NCI-H446 treated with DMSO at 0.1 percent for 48 hours (cell line): ENCODE measurements at regions not wholly inside any gene's neighbourhood (a gene's known extent, or its start where the extent isn't known, plus 50 kb on each side); places are given as distances from the start of the nearest gene placed in this dataset.

Experiments used
- DNase-seq: peaks from one replicate; lab custom pipeline; 2025; lab: John Stamatoyannopoulos, UW

DNA sequence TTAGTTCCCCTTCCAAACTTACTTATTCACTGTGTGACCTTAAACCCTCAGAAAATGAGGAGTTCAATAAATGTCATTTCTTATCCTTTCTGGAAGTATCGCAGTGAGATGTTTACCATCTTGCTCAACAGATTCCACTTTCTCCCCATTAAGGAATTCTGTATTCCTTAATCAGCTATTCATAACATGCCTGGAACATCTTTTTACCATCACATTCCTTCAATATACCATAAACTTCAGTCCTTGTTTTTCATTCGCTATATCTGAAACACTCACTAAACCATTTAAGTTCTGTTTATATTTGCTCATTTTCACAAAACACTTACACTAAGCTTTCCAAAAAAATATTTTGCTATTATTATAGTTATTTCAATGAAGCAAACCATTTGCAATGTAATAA lies 1158.6 kb downstream of the CDH12 start:
- no peak for DNase-seq

- no peak for DNase-seq
Measured at GRCh38 chr5:21693591-21693990, 1159.6 kb downstream of the CDH12 start.

DNA sequence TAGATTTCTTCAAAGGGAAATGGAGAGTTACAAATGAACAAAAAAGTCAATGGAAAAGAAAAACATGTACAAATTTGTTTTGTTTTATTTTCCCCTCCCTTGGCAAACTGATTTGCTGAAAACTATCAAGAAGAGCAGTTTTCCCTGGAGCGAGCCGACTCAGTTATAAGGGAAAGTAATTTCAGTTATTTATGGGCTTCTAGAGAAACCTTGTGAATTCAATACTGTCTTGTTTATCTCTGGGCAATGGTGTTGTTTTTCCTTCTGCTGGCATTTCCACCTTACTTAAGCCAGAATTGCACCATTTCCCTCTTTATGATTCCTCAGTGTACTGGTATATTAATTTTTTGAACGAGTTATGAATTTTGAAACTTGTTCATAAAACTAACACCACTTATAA lies 1163.6 kb downstream of the CDH12 start:
- DNase-seq, result no peak

GRCh38 chr5:21688655-21689054 lies 1164.5 kb downstream of the CDH12 start:
- no peak for DNase-seq

GRCh38 chr5:21687621-21688020 lies 1165.5 kb downstream of the CDH12 start:
- no peak for DNase-seq

DNA sequence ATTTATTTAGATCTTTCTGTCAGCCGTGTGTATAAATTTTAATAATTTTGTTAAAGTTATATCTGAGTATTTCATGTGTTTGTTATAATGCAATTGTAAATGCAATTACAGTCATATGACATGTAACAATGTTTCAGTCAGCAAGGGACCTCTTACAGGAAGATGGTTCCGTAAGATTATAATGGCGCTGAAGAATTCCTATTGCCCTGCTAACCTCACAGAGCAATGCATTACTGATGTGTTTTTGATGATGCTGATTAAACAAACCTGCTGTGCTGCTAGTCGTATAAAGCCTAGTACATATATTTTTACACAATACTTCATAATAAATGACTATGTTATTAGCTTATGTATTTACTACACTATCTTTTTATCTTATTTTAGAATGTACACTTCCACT lies 1166.4 kb downstream of the CDH12 start:
- no peak for DNase-seq

- no peak for DNase-seq
Measured at GRCh38 chr5:21685522-21685921, 1167.6 kb downstream of the CDH12 start.

- no peak for DNase-seq
Measured at GRCh38 chr5:21684992-21685391, 1168.2 kb downstream of the CDH12 start.

DNA sequence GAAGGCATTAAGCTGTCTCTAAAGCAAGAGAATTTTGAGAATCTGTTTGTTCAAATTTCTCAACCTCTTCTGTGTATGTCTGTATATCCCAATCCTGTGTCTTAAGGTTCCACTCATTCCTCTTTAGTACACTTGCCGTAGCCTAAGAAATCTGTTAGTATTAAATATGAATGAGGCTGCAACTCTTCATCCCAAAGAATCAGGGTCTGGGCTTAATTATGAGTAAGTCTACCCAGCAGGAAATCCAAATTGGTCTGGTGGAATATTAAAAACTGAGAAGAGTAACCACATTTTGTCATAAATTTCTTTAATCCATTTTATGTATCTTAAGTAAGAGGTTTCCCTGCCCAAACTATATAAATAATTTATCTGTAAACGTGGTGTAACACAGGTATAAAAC lies 1171.2 kb downstream of the CDH12 start:
- no peak for DNase-seq

DNA sequence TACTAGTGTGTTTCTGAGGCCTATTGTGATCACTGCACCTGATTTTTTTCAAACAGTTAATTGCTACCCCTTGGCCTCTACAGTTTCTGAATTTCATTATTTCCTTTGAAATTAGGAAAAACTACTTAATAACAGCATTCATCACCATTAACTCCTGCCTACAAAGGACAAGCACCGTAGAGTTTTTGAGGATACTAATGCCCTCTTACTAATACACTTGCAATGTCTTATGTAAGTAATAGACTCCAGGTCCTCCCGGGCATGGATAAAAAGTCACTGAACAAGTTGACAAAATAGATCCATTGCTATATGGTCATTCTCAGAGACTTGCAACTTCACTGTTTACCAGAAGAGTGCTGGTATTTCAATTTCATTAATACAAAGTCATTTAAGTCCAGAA lies 1172.5 kb downstream of the CDH12 start:
- DNase-seq, result no peak

- peak; percentile 66 for DNase-seq
Measured at GRCh38 chr5:21680196-21680595, 1172.9 kb downstream of the CDH12 start.

DNA sequence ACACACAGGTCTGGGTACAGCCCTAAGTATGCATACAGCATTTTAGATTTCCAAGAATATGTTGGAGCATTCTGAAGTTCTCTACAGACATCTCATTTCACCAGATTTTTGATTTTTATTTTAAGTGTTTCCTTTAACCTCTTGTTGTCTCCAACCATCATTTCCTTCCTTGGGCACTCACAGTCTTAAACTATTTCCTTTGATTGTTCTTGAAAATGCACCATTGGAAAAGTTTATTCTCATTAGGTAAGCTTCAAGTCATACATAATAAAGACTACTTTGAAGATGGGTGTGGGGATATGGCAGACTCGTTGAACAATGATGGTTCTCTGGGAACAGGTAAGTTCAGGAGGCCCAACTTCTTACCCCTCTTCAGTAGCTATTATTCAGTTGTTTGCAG lies 1174.6 kb downstream of the CDH12 start:
- no peak for DNase-seq

DNA sequence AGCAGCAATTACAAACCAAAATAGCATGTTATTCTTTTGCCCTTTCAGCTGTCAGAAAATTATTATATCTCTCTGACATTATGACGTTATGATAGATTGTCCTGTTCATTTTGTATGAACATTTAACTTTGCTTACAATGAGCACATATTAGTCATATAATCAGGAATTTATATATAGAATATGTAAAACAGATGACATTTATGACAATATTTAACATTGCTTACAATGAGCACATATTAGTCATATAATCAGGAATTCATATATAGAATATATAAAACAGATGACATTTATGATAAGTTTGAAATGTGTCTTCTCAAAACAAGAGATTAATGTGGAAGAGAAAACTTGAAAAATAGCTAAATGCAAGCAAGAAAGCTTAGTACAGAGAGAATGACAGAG lies 1180.2 kb downstream of the CDH12 start:
- DNase-seq, result no peak

GRCh38 chr5:21672360-21672759 lies 1180.8 kb downstream of the CDH12 start:
- no peak for DNase-seq

- no peak for DNase-seq
Measured at GRCh38 chr5:21665524-21665923, 1187.6 kb downstream of the CDH12 start.

- no peak for DNase-seq
Measured at GRCh38 chr5:21663082-21663481, 1190.1 kb downstream of the CDH12 start.

DNA sequence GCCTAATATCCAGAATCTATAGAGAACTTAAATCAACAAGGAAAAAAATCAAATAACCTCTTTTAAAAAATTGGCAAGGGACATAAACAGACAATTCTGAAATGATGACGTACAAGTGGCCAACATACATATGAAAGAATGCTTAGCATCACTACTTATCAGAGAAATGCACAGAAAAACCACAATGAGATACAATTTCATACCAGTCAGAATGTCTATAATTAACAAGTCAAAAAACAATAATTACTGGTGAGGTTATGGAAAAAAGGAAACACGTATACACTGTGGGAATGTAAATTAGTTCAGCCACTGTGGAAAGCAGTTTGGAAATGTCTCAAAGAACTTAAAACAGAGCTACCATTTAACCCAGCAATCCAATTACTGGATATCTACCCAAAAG lies 1192.0 kb downstream of the CDH12 start:
- DNase-seq, result no peak

GRCh38 chr5:21654556-21654955 lies 1198.6 kb downstream of the CDH12 start:
- DNase-seq, result no peak

DNA sequence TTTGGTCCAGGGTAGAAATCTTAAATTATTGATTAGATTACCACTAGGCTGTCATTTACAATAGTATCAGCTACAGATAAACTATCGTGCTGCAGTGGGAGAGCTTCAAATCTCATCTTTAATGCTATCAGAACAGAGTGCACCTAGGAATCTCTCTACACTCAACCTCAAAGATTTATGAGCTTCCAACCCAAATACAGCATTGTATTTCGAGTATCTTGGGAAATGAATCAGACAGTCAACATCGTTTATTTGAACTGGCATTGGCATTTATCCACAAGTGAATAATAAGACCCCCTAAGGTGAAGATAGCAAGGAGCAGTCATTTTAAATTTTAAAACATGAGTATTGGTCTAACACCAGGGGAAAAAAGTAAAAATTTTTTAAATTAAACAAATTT lies 1203.2 kb downstream of the CDH12 start:
- peak; percentile 30 for DNase-seq

DNA sequence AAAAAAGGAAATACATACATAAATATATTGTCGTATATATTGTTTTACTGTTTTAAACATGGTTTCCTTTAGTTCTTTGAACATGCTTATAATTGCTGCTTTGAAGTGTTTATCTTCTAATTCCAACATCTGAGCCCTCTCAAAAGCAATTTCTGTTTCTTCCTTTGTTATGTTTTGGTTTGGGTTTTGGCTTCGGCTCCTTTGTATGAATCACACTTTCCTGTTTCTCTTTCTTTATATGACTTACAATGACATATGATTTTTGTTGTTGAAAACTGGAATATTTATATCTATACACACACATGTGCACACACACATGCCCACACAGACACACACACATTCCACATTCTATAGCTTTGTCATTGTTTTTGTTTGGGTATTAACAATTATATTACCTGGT lies 1206.7 kb downstream of the CDH12 start:
- DNase-seq, result no peak

DNA sequence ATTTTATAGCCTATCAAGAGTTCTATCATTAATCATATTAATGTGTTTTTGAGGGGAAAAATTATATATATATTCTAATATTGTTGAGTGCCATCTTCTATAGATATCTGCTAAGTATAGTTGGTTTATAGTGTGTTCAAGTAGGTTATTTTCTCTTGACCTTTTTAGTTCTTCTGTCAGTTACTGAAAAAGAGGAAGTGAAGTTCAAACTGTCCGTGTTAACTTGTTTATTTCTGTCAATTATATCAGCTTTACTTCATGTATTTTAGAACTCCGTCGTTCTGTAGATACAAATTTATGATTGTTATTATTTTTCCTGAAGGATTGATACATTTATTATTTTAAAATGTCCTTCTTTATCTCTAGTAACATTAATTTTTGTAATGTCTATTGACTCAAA lies 1209.1 kb downstream of the CDH12 start:
- no peak for DNase-seq

DNA sequence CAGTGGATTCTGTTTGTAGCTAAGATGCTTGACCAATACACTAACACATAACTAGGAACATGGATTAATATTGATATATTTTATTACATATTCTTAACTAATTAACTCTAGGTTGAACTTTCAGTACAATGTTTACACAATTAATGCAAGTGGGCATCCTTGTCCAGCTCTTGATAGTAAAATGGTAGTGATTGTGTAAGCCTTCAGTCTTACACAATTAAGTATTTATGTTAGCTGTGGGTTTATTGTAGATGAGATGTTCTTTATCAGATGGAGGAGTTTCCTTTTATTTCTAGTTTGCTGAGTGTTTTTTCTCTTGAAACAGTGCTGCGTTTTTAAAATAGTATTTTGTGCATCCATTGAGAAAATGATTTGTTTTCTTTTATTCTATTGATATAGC lies 1210.8 kb downstream of the CDH12 start:
- no peak for DNase-seq

DNA sequence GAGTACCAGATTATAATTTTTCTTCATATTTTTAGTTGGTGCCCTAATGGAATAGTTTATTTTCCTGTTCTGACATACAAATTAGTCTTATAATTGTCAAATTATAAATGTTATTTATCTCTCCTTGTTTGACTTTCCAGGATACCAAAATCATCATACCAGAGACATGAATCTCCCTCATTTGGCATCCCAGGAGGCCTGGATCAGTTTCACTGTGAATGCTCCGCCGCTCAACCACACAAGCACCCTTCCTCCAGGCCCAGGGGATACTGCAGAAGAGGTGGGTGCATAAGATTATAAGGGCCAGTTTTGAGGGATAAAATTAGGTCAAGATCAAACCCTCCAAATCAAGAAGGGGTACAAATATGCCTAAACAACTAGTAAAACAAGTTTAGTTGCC lies 1229.3 kb downstream of the CDH12 start:
- peak; percentile 6 for DNase-seq

- no peak for DNase-seq
Measured at GRCh38 chr5:21615195-21615765, 1237.9 kb downstream of the CDH12 start.

DNA sequence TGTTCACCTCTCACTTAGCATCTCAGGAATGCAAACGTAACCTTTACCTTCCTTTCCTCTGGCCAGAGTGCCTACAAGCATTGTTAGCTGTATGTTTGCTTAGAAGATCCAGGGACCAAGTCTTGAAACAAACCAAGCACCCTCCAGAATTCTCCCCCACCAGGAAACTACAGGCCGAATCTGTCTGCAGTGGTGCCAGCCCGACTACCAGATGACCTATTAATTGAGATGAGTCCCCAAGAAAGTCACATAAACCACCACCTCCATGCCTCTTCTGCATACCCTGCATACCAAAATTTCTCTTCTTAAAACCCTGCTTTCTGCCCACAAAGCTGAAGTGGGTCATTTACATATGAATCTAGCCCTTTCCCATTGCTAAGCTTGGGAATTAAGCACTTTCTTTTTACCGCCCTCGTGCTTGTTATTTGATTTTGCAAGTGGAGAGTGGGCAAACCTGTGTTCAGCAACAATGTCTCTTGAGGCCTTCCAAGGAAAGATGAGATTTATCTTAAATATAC lies 1239.1 kb downstream of the CDH12 start:
- DNase-seq, result no peak
